CD4-positive, alpha-beta T cell (primary cell): ENCODE measurements at regions not wholly inside any gene's neighbourhood (a gene's known extent, or its start where the extent isn't known, plus 50 kb on each side); places are given as distances from the start of the nearest gene placed in this dataset.

Experiments used
- ATAC-seq: fragments of 200-7000 bp; cut with Tn5 transposase; one replicate; pipeline ENCODE4 v1.10.0; 2022; ENCODE audit warnings: mild to moderate bottlenecking; ENCODE audit not compliant: poor library complexity
- CTCF ChIA-PET: fragments of 350-600 bp; sonication (Branson Sonifier 250); formaldehyde crosslinking; loops from one replicate; lab custom pipeline; 2021; ENCODE audit warnings: antibody characterized with exemption, inconsistent platforms; lab: Charles Lee
- POLR2A ChIA-PET: fragments of 350-600 bp; sonication (Branson Sonifier 250); formaldehyde crosslinking; loops from one replicate; lab custom pipeline; 2021; ENCODE audit warnings: antibody characterized with exemption, inconsistent platforms; lab: Charles Lee
- DNase-seq, 14 experiments: peaks; one replicate each; pipeline ENCODE4 v3.0.0-alpha.2; 2013 to 2020; ENCODE audit warnings: mixed read lengths in 2 of 14
- H3K27ac ChIP-seq, 2 donors: one replicate each; pipeline versions ENCODE4 v1.5.1 to v1.7.0; 2013; ENCODE audit warnings: low read length in 2 of 2, low read depth in 1 of 2, mild to moderate bottlenecking in 1 of 2
- H3K27me3 ChIP-seq, 2 experiments: 1 replicate in 1 of 2; 2 replicates in 1 of 2; pipeline versions ENCODE4 v1.6.1 to v1.7.0; 2013; ENCODE audit warnings: low read length in 2 of 2, control low read depth in 1 of 2, mild to moderate bottlenecking in 1 of 2, moderate library complexity in 1 of 2; ENCODE audit not compliant: insufficient read depth in 2 of 2, control insufficient read depth in 1 of 2
- H3K36me3 ChIP-seq: one replicate; pipeline ENCODE4 v1.6.1; 2013; ENCODE audit warnings: low read length, control low read depth; ENCODE audit not compliant: insufficient read depth
- H3K4me1 ChIP-seq: one replicate; pipeline ENCODE4 v1.6.1; 2013; ENCODE audit warnings: low read length, control low read depth; ENCODE audit not compliant: insufficient read depth
- H3K4me3 ChIP-seq: one replicate; pipeline ENCODE4 v1.5.1; 2013; ENCODE audit warnings: mild to moderate bottlenecking, low read length, moderate library complexity
- H3K9me3 ChIP-seq, 2 experiments: 1 replicate in 1 of 2; 2 replicates in 1 of 2; pipeline versions ENCODE4 v1.6.1 to v1.7.0; 2013; ENCODE audit warnings: low read length in 2 of 2, mild to moderate bottlenecking in 2 of 2, control low read depth in 1 of 2, moderate library complexity in 1 of 2; ENCODE audit not compliant: control insufficient read depth in 1 of 2, insufficient read depth in 1 of 2
- H3K27ac Mint-ChIP-seq: one replicate; pipeline ENCODE4 v1.8.0; 2020; ENCODE audit warnings: mixed read lengths
- H3K27me3 Mint-ChIP-seq: one replicate; pipeline ENCODE4 v1.8.0; 2021; ENCODE audit warnings: mixed read lengths
- H3K36me3 Mint-ChIP-seq: one replicate; pipeline ENCODE4 v1.8.0; 2021; ENCODE audit warnings: low read depth, mixed read lengths
- H3K4me1 Mint-ChIP-seq: one replicate; pipeline ENCODE4 v1.8.0; 2021; ENCODE audit warnings: low read depth, mixed read lengths
- H3K4me3 Mint-ChIP-seq: one replicate; pipeline ENCODE4 v1.8.0; 2020; ENCODE audit warnings: mild to moderate bottlenecking, mixed read lengths
- H3K9me3 Mint-ChIP-seq: one replicate; pipeline ENCODE4 v1.8.0; 2020; ENCODE audit warnings: mixed read lengths
- intact Hi-C, 2 experiments: fragments of 100-400 bp; cut with DNase I in 1 of 2; cut with micrococcal nuclease in 1 of 2; formaldehyde crosslinking; loops; one replicate each; pipeline versions ENCODE4 v1.15.1 to v1.9.0; 2023 to 2025; cut with DNase I, micrococcal nuclease
- TF ChIP-seq, protein P1 (sequence below): fragments of 200-600 bp; IDR thresholded peaks from one replicate; pipeline ENCODE4 v1.8.0; 2022; ENCODE audit warnings: antibody characterized with exemption, mild to moderate bottlenecking

DNA sequence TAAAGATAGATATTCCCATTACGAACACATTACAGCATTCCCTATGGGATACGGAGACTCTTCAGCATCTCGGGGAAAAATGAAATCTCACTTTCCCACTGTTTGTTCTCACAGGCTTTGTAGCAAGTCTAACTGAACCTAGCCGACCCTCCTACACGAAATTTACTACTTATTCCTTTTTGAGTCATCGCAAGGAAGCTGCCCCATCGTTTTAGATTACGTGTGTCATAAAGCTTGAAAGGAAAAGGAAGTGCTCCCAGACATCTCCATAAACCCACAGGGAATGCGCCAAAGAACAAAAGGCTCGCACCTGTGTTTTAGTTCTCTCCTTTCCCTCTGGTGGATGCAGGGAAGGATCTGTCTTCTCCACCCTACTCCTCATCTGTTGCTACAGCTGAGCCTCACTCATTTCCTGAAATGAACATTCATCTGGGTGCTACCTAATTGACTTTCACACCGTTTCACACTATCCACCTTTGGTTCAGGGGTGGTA is 76.2 kb upstream of the STK39 start:
- Mint-ChIP-seq H3K27ac (no peak overlapping the region), H3K4me1 (no peaks in the 10 kb centered on the region), H3K4me3 (no peak overlapping the region), H3K36me3 (no peaks in the 10 kb centered on the region), H3K27me3 (peaks cover 8% of the 10 kb centered on the region), H3K9me3 (peaks cover 3% of the 10 kb centered on the region)
- H3K4me1 ChIP-seq = no peaks in the 10 kb centered on the region
- TF ChIP-seq, protein P1, sequence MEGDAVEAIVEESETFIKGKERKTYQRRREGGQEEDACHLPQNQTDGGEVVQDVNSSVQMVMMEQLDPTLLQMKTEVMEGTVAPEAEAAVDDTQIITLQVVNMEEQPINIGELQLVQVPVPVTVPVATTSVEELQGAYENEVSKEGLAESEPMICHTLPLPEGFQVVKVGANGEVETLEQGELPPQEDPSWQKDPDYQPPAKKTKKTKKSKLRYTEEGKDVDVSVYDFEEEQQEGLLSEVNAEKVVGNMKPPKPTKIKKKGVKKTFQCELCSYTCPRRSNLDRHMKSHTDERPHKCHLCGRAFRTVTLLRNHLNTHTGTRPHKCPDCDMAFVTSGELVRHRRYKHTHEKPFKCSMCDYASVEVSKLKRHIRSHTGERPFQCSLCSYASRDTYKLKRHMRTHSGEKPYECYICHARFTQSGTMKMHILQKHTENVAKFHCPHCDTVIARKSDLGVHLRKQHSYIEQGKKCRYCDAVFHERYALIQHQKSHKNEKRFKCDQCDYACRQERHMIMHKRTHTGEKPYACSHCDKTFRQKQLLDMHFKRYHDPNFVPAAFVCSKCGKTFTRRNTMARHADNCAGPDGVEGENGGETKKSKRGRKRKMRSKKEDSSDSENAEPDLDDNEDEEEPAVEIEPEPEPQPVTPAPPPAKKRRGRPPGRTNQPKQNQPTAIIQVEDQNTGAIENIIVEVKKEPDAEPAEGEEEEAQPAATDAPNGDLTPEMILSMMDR = no peak
- intact Hi-C loops = no loop called here
- CTCF ChIA-PET = no interaction called here
- no peak overlapping the region for H3K4me3 ChIP-seq
- POLR2A ChIA-PET = interaction anchor here (0.8 kb wide), 1 partner anchor 722 kb away, joined by 3 read pairs; no protein-coding TSS in a partner anchor
- no peak for DNase-seq
- H3K9me3 ChIP-seq = peaks cover 0 to 3% of the 10 kb centered on the region in 2 experiments
- H3K27ac ChIP-seq = no peak overlapping the region
- ATAC-seq = no peak
- H3K36me3 ChIP-seq = no peaks in the 10 kb centered on the region
- H3K27me3 ChIP-seq = no peaks in the 10 kb centered on the region

DNA sequence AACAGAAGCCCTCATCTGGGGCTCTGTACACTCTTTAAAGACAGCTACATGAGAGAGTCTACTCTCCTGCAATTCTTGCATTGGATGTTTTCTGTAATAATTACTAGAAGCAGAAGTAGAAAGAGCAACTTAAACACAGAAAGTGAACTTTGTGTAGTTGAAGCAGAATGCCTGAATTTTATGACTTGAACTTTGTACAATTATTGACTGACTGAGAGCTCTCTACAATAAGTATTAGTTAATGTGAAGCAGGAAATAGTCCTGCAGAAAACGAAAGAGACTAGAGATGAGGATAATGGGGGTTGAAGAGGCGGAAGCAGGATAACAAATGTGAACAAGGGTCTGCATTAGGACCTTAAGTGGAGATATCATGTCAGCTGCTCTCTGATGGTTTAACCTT is 79.2 kb upstream of the STK39 start:
- DNase-seq = no peak
- Mint-ChIP-seq H3K27ac (no peak overlapping the region), H3K27me3 (peaks cover 8% of the 10 kb centered on the region), H3K4me3 (no peak overlapping the region), H3K4me1 (no peaks in the 10 kb centered on the region), H3K36me3 (no peaks in the 10 kb centered on the region), H3K9me3 (peaks cover 16% of the 10 kb centered on the region)
- Histone ChIP-seq H3K27me3 (no peaks in the 10 kb centered on the region), H3K4me1 (no peaks in the 10 kb centered on the region), H3K27ac (no peak overlapping the region), H3K36me3 (no peaks in the 10 kb centered on the region), H3K9me3 (peaks cover 10 to 17% of the 10 kb centered on the region in 2 experiments), H3K4me3 (no peak overlapping the region)
- no peak for ATAC-seq
- intact Hi-C loops = no loop called here
- ChIA-PET POLR2A (no interaction called here), CTCF (no interaction called here)
- TF ChIP-seq, protein P1 = no peak

DNA sequence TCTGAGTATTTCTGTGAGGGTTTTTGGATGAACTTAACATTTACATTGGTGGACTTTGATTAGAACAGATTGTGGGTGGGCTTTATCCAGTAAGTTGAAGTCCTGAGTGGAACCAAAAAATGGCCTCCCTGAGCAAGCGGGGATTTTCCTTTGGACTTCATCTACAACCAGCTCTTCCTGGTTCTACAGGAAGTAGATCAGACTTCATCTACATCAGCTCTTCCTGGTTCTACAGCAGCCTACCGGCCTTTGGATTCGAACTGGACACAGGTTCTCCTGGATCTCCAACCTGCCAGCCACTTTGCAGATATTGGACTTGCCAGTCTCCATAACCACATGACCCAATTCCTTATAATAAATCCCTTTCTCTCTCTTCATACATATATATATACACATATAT is 79.9 kb upstream of the STK39 start:
- DNase-seq = no peak
- no peak for ATAC-seq
- POLR2A ChIA-PET = no interaction called here
- no peak overlapping the region for H3K4me3 Mint-ChIP-seq
- H3K27ac Mint-ChIP-seq = no peak overlapping the region
- TF ChIP-seq, protein P1 = no peak
- no peak overlapping the region for H3K4me3 ChIP-seq
- H3K27ac ChIP-seq = no peak overlapping the region
- H3K4me1 ChIP-seq = no peaks in the 10 kb centered on the region
- CTCF ChIA-PET = no interaction called here
- peaks cover 10 to 24% of the 10 kb centered on the region in 2 experiments for H3K9me3 ChIP-seq
- intact Hi-C loops = no loop called here
- peaks cover 16% of the 10 kb centered on the region for H3K9me3 Mint-ChIP-seq
- H3K36me3 Mint-ChIP-seq = no peaks in the 10 kb centered on the region
- H3K36me3 ChIP-seq = no peaks in the 10 kb centered on the region
- H3K4me1 Mint-ChIP-seq = no peaks in the 10 kb centered on the region
- no peaks in the 10 kb centered on the region for H3K27me3 ChIP-seq
- peaks cover 8% of the 10 kb centered on the region for H3K27me3 Mint-ChIP-seq
